B cell (primary cell): ENCODE measurements at regions not wholly inside any gene's neighbourhood (a gene's known extent, or its start where the extent isn't known, plus 50 kb on each side); places are given as distances from the start of the nearest gene placed in this dataset.

Experiments used
- CTCF ChIP-seq: fragments of 200-600 bp; IDR thresholded peaks from one replicate; pipeline ENCODE4 v1.8.0; 2022; ENCODE audit warnings: antibody characterized with exemption, mild to moderate bottlenecking
- EZH2 ChIP-seq: IDR thresholded peaks from 2 replicates; pipeline ENCODE4 v1.6.1; 2012; ENCODE audit warnings: borderline replicate concordance, low read depth, mild to moderate bottlenecking, moderate library complexity, low read length; ENCODE audit not compliant: insufficient read depth, poor library complexity, severe bottlenecking

GRCh38 chr7:18102576-18102975 is 74.9 kb upstream of the PRPS1L1 start:
- no peak for TF ChIP-seq CTCF
- TF ChIP-seq EZH2: no peak
